MCF 10A (cell line): ENCODE measurements at regions not wholly inside any gene's neighbourhood (a gene's known extent, or its start where the extent isn't known, plus 50 kb on each side); places are given as distances from the start of the nearest gene placed in this dataset.

Source experiments
- BruUV-seq: library from RNA; stranded (reverse); fragments of 400-500 nt; replicated peaks from 2 replicates; lab custom pipeline; 2021; lab: Mats Ljungman, UMichigan
- CTCF ChIA-PET: fragments of 300-600 bp; sonication (Branson Sonifier 250); formaldehyde crosslinking; extraction: SDS; loops from one replicate; lab custom pipeline; 2021; ENCODE audit warnings: antibody characterized with exemption, inconsistent platforms; lab: Yijun Ruan, JAX
- POLR2A ChIA-PET: fragments of 300-600, 350-650 bp; sonication (Branson Sonifier 250); formaldehyde crosslinking; extraction: SDS; loops from one replicate; lab custom pipeline; 2020; ENCODE audit warnings: antibody characterized with exemption, inconsistent platforms; lab: Yijun Ruan, JAX
- DNase-seq: peaks from one replicate; pipeline ENCODE4 v3.0.0-alpha.2; 2018; ENCODE audit not compliant: unreplicated experiment
- H3K27ac Mint-ChIP-seq: one replicate; pipeline ENCODE4 v1.8.0; 2022; ENCODE audit warnings: mild to moderate bottlenecking, low read depth, mixed read lengths; ENCODE audit not compliant: unreplicated experiment
- H3K27me3 Mint-ChIP-seq: one replicate; pipeline ENCODE4 v1.8.0; 2022; ENCODE audit warnings: mixed read lengths; ENCODE audit not compliant: insufficient read depth, unreplicated experiment
- H3K36me3 Mint-ChIP-seq: one replicate; pipeline ENCODE4 v1.8.0; 2022; ENCODE audit warnings: mild to moderate bottlenecking, moderate library complexity, mixed read lengths; ENCODE audit not compliant: insufficient read depth, unreplicated experiment
- H3K4me1 Mint-ChIP-seq: one replicate; pipeline ENCODE4 v1.8.0; 2022; ENCODE audit warnings: mixed read lengths; ENCODE audit not compliant: insufficient read depth, unreplicated experiment
- H3K4me3 Mint-ChIP-seq: one replicate; pipeline ENCODE4 v1.8.0; 2022; ENCODE audit warnings: mild to moderate bottlenecking, moderate library complexity, mixed read lengths; ENCODE audit not compliant: unreplicated experiment
- H3K9me3 Mint-ChIP-seq: one replicate; pipeline ENCODE4 v1.8.0; 2022; ENCODE audit warnings: mixed read lengths; ENCODE audit not compliant: unreplicated experiment
- CTCF ChIP-seq: fragments of 200-600 bp; IDR thresholded peaks from one replicate; pipeline ENCODE4 v1.8.0; 2022; ENCODE audit warnings: antibody characterized with exemption, mild to moderate bottlenecking; ENCODE audit not compliant: unreplicated experiment
- intact Hi-C: fragments of 100-400 bp; cut with micrococcal nuclease; formaldehyde crosslinking; loops from 2 replicates; pipeline ENCODE4 v1.14.1; 2022

DNA sequence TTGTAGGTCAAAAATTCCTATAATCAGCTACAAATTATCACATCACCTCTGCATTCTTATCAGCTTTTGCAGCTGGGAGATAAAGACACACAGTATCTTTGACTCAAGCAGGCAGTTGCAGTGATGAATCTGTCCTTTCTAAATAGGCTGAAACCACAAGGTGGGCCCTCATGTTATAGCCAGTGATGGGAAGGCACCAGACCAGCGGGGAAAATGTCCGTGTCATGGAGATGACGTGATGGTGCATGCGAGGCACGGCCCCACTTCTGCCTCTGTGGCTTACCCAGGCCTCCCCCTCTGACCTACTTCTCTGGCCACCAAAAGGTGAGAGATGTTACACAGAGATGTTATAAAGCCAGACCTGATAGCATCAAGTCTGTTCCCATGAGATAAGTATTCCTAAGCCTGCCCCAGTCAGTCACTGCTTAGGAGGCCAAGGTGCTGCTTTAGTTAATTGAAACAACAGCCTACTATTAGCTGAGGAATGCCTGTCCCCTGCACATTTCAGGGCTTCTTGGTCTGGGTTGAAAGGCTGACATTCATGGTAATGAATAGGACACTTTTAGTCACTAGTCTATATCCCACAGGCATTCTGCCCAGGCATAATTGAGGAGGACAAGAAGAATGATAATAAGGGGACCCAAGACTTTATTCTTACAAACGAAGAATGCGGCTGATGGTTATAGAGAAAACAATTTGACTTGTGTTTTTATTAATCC lies 327.9 kb downstream of the LPIN1 start:
- H3K4me3 Mint-ChIP-seq: no peak overlapping the region
- no peak for DNase-seq
- CTCF ChIA-PET: no interaction called here

GRCh38 chr2:12074845-12075217 lies 328.4 kb downstream of the LPIN1 start:
- POLR2A ChIA-PET: no interaction called here
- Mint-ChIP-seq H3K36me3 (no peaks in the 10 kb centered on the region), H3K27me3 (no peaks in the 10 kb centered on the region), H3K4me3 (no peak overlapping the region), H3K4me1 (peaks cover 8% of the 10 kb centered on the region), H3K9me3 (no peaks in the 10 kb centered on the region), H3K27ac (no peak overlapping the region)
- CTCF ChIA-PET: no interaction called here
- no peak for TF ChIP-seq CTCF
- BruUV-seq: no TSS peak
- intact Hi-C loops: no loop called here
- no peak for DNase-seq

More for the DNA sequence above, 327.9 kb downstream of the LPIN1 start:
- H3K4me1 Mint-ChIP-seq: peaks cover 8% of the 10 kb centered on the region
- no peaks in the 10 kb centered on the region for H3K9me3 Mint-ChIP-seq
- H3K27me3 Mint-ChIP-seq: no peaks in the 10 kb centered on the region
- POLR2A ChIA-PET: no interaction called here
- H3K27ac Mint-ChIP-seq: no peak overlapping the region
- intact Hi-C loops: no loop called here
- no TSS peak for BruUV-seq
- no peaks in the 10 kb centered on the region for H3K36me3 Mint-ChIP-seq
- TF ChIP-seq CTCF: no peak

DNA sequence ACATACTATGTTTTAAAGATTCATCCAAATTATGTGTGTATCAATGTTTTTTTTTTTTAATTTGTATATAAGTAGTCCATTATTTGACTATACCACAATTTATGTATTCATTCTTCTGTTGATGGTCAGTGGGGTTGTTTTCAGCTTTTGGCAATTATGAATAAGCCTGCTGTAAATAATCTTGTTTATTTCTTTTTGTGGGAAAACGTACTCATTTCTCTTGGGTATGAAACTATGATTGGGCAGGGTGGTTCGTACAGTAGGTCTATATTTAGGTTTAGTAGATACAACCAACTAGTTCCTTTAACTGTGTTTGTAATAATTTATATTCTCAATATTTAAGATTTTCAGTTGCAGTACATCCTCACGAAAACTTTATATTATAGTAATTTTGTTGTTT lies 329.2 kb downstream of the LPIN1 start:
- Mint-ChIP-seq H3K4me3 (no peak overlapping the region), H3K36me3 (no peaks in the 10 kb centered on the region), H3K27me3 (no peaks in the 10 kb centered on the region), H3K4me1 (peaks cover 8% of the 10 kb centered on the region), H3K27ac (no peak overlapping the region), H3K9me3 (no peaks in the 10 kb centered on the region)
- BruUV-seq: no TSS peak
- ChIA-PET POLR2A (no interaction called here), CTCF (no interaction called here)
- DNase-seq: no peak
- TF ChIP-seq CTCF: no peak
- intact Hi-C loops: no loop called here

- intact Hi-C loops: no loop called here
- TF ChIP-seq CTCF: no peak
- BruUV-seq: no TSS peak
- Mint-ChIP-seq H3K4me1 (peaks cover 8% of the 10 kb centered on the region), H3K36me3 (no peaks in the 10 kb centered on the region), H3K9me3 (no peaks in the 10 kb centered on the region), H3K27me3 (no peaks in the 10 kb centered on the region), H3K27ac (no peak overlapping the region), H3K4me3 (no peak overlapping the region)
- CTCF ChIA-PET: no interaction called here
- POLR2A ChIA-PET: no interaction called here
- peak; percentile 67 for DNase-seq
Observed at GRCh38 chr2:12076810-12077209, 330.4 kb downstream of the LPIN1 start.
